Spleen (tissue), 11 donors: ENCODE measurements at regions not wholly inside any gene's neighbourhood (a gene's known extent, or its start where the extent isn't known, plus 50 kb on each side); places are given as distances from the start of the nearest gene placed in this dataset.
"Not testable (repeated sequence)": the region's sequence is repeated elsewhere in the genome, so short reads cannot be mapped to it uniquely, and the experiment has no call there.

Experiments
- DNase-seq: peaks from one replicate; pipeline ENCODE4 v3.0.0-alpha.2; 2020
- H3K27ac ChIP-seq, 8 donors: fragments of 200-600 bp; sonication (generic) in 7 of 8; 1 replicate in 4 of 8; 2 replicates in 4 of 8; pipeline versions ENCODE4 v1.5.0 to v1.8.0; 2016 to 2021; ENCODE audit warnings: inconsistent platforms in 4 of 8, mild to moderate bottlenecking in 4 of 8, moderate library complexity in 1 of 8
- H3K27me3 ChIP-seq, 7 donors: fragments of 200-600 bp; sonication (generic) in 6 of 7; replicated peaks in 1 of 7; 1 replicate in 4 of 7; 2 replicates in 3 of 7; pipeline versions ENCODE4 v1.5.0 to v1.8.0; 2016 to 2021; ENCODE audit warnings: inconsistent platforms in 3 of 7, mild to moderate bottlenecking in 1 of 7
- H3K36me3 ChIP-seq, 6 donors: fragments of 200-600 bp; sonication (generic) in 5 of 6; 1 replicate in 4 of 6; 2 replicates in 2 of 6; pipeline versions ENCODE4 v1.5.0 to v1.8.0; 2016 to 2021; ENCODE audit warnings: inconsistent platforms in 2 of 6
- H3K4me1 ChIP-seq, 6 donors: fragments of 200-600 bp; sonication (generic) in 5 of 6; 1 replicate in 3 of 6; 2 replicates in 3 of 6; pipeline versions ENCODE4 v1.5.0 to v1.8.0; 2016 to 2021; ENCODE audit warnings: inconsistent platforms in 3 of 6
- H3K4me3 ChIP-seq, 8 donors: fragments of 200-600 bp; sonication (generic) in 7 of 8; 1 replicate in 4 of 8; 2 replicates in 4 of 8; pipeline versions ENCODE4 v1.5.0 to v1.8.0; 2016 to 2021; ENCODE audit warnings: inconsistent platforms in 4 of 8, mild to moderate bottlenecking in 4 of 8, moderate library complexity in 2 of 8
- H3K9me3 ChIP-seq, 8 donors: fragments of 200-600 bp; sonication (generic) in 7 of 8; 1 replicate in 4 of 8; 2 replicates in 4 of 8; pipeline versions ENCODE4 v1.5.0 to v1.8.0; 2016 to 2021; ENCODE audit warnings: inconsistent platforms in 4 of 8
- CTCF ChIP-seq, 11 experiments: fragments of 200-600 bp in 7 of 11; fragments of 450-650 bp in 4 of 11; sonication (generic) in 4 of 11; IDR thresholded peaks in 8 of 11; conservative IDR thresholded peaks in 3 of 11; 1 replicate in 7 of 11; 2 replicates in 4 of 11; pipeline versions ENCODE4 v1.4.0 to v1.8.0; 2016 to 2021; ENCODE audit warnings: antibody characterized with exemption in 11 of 11, inconsistent platforms in 4 of 11, mild to moderate bottlenecking in 1 of 11
- POLR2A ChIP-seq, 3 donors: fragments of 450-650 bp; IDR thresholded peaks; one replicate each; pipeline ENCODE4 v1.5.1; 2017; ENCODE audit warnings: antibody characterized with exemption in 3 of 3, mild to moderate bottlenecking in 1 of 3
- POLR2AphosphoS5 ChIP-seq, 3 donors: sonication (generic); formaldehyde crosslinking; IDR thresholded peaks; one replicate each; pipeline ENCODE4 v1.5.1; 2017; ENCODE audit warnings: antibody characterized with exemption in 3 of 3
- WGBS, 5 donors: extraction: QIAGEN DNeasy Blood & Tissue Kit in 3 of 5; methylation state at CpG; one replicate each; pipeline versions ENCODE4 v1.1.5 to v1.1.7; 2013 to 2018; 5-methylcytosine and 5-hydroxymethylcytosine counted together
- intact Hi-C: fragments of 100-400 bp; cut with DNase I; formaldehyde crosslinking; loops from one replicate; pipeline ENCODE4 v1.15.0; 2023; ENCODE audit warnings: low total_unique reads
- donor health status: healthy with polysubstance abuse.
- donor health status: DM: no; HTN: no; CAD: no; lungs with moderate emphysema.
- donor health status: DM: no; HTN: no; CAD: no.
- donor health status: Bipolar disorder and iron deficiency.
- donor health status: healthy.
- donor health status: DM: no; HTN: no; CAD: no.
- donor health status: DM: yes; HTN: yes; CAD: no.

- TF ChIP-seq POLR2AphosphoS5 (IDR thresholded peaks at IDR 0.05) (no peak), POLR2A (IDR thresholded peaks at IDR 0.05) (no peak), CTCF (IDR thresholded peaks at IDR 0.05 in 8 of 11, conservative IDR thresholded peaks at IDR 0.05 in 3 of 11) (no peak)
These were observed 298.5 kb upstream of the KDM5D start for GRCh38 chrY:20042993-20043392.

GRCh38 chrY:20025676-20026075 is 281.1 kb upstream of the KDM5D start:
- WGBS, 5 donors: 66 to 80% (median 70%) methylated on average over 5 of the region's 5 CpGs; no CpG with 5 or more reads in 2 of the 5 donors
- H3K36me3 ChIP-seq: no peaks in the 10 kb centered on the region
- no peaks in the 10 kb centered on the region for H3K27me3 ChIP-seq
- H3K4me3 ChIP-seq: no peak overlapping the region
- TF ChIP-seq CTCF (IDR thresholded peaks at IDR 0.05 in 8 of 11, conservative IDR thresholded peaks at IDR 0.05 in 3 of 11) (no peak), POLR2A (IDR thresholded peaks at IDR 0.05) (no peak), POLR2AphosphoS5 (IDR thresholded peaks at IDR 0.05) (no peak)
- intact Hi-C loops: no loop called here
- H3K9me3 ChIP-seq: no peaks in the 10 kb centered on the region
- no peak for DNase-seq
- H3K27ac ChIP-seq: no peak overlapping the region
- H3K4me1 ChIP-seq: no peaks in the 10 kb centered on the region

More at GRCh38 chrY:20042993-20043392, 298.5 kb upstream of the KDM5D start:
- Histone ChIP-seq H3K36me3 (no peaks in the 10 kb centered on the region), H3K4me3 (no peak overlapping the region), H3K27ac (no peak overlapping the region), H3K27me3 (no peaks in the 10 kb centered on the region), H3K4me1 (no peaks in the 10 kb centered on the region), H3K9me3 (no peaks in the 10 kb centered on the region)
- intact Hi-C loops: no loop called here
- WGBS, 5 donors: 65 to 86% (median 85%) methylated on average over 1 to 2 of the region's 2 CpGs; no CpG with 5 or more reads in 2 of the 5 donors
- no peak for DNase-seq

GRCh38 chrY:19993410-19993809 is 248.9 kb upstream of the KDM5D start:
- DNase-seq, H3K27me3 ChIP-seq, H3K4me1 ChIP-seq, intact Hi-C loops, H3K4me3 ChIP-seq, H3K36me3 ChIP-seq, H3K9me3 ChIP-seq, H3K27ac ChIP-seq: not testable (repeated sequence)
- 83 to 87% methylated on average over 6 of the region's 6 CpGs; no CpG with 5 or more reads in 3 of the 5 donors for WGBS, 5 donors

- no peaks in the 10 kb centered on the region for H3K9me3 ChIP-seq
- no peak for TF ChIP-seq POLR2A (IDR thresholded peaks at IDR 0.05)
- TF ChIP-seq CTCF (IDR thresholded peaks at IDR 0.05 in 8 of 11, conservative IDR thresholded peaks at IDR 0.05 in 3 of 11): no peak
- no peak for TF ChIP-seq POLR2AphosphoS5 (IDR thresholded peaks at IDR 0.05)
- H3K27me3 ChIP-seq: no peaks in the 10 kb centered on the region
- no peak for DNase-seq
- intact Hi-C loops: no loop called here
- H3K4me3 ChIP-seq: no peak overlapping the region
- no peak overlapping the region for H3K27ac ChIP-seq
- H3K36me3 ChIP-seq: no peaks in the 10 kb centered on the region
- 56 to 73% (median 59%) methylated on average over 3 of the region's 3 CpGs; no CpG with 5 or more reads in 2 of the 5 donors for WGBS, 5 donors
- no peaks in the 10 kb centered on the region for H3K4me1 ChIP-seq
These were observed 228.5 kb upstream of the KDM5D start for GRCh38 chrY:19973012-19973411.

- no peaks in the 10 kb centered on the region for H3K27me3 ChIP-seq
- intact Hi-C loops: no loop called here
- no peaks in the 10 kb centered on the region for H3K4me1 ChIP-seq
- no peak for DNase-seq
- no peaks in the 10 kb centered on the region for H3K9me3 ChIP-seq
- no peak overlapping the region for H3K4me3 ChIP-seq
- H3K36me3 ChIP-seq: no peaks in the 10 kb centered on the region
- TF ChIP-seq CTCF (IDR thresholded peaks at IDR 0.05 in 8 of 11, conservative IDR thresholded peaks at IDR 0.05 in 3 of 11) (no peak), POLR2A (IDR thresholded peaks at IDR 0.05) (no peak), POLR2AphosphoS5 (IDR thresholded peaks at IDR 0.05) (no peak)
- H3K27ac ChIP-seq: no peak overlapping the region
These were observed 203.2 kb upstream of the KDM5D start for GRCh38 chrY:19947702-19948101.
